HL-60 (cell line): ENCODE measurements at regions not wholly inside any gene's neighbourhood (a gene's known extent, or its start where the extent isn't known, plus 50 kb on each side); places are given as distances from the start of the nearest gene placed in this dataset.
"Not testable (repeated sequence)": the region's sequence is repeated elsewhere in the genome, so short reads cannot be mapped to it uniquely, and the experiment has no call there.

ENCODE experiments used
- DNase-seq, 2 experiments: peaks; one replicate each; pipeline ENCODE4 v3.0.0-alpha.2; 2010 to 2020; ENCODE audit warnings: low read depth in 1 of 2, low spot score in 1 of 2
- H3K27ac ChIP-seq: fragments of 250-450 bp; sonication (Bioruptor Pico); replicated peaks from 2 replicates; pipeline ENCODE4 v1.5.1; 2020; ENCODE audit warnings: mild to moderate bottlenecking, moderate library complexity
- H3K27me3 ChIP-seq: fragments of 250-450 bp; sonication (Bioruptor Pico); 2 replicates; pipeline ENCODE4 v1.5.1; 2021; ENCODE audit warnings: mild to moderate bottlenecking, moderate library complexity; ENCODE audit not compliant: insufficient read depth, poor library complexity, severe bottlenecking
- H3K4me3 ChIP-seq: replicated peaks from 2 replicates; pipeline ENCODE4 v1.5.1; 2011; ENCODE audit warnings: mild to moderate bottlenecking, control low read depth, low read length; ENCODE audit not compliant: insufficient read depth
- CTCF ChIP-seq: IDR thresholded peaks from one replicate; pipeline ENCODE4 v1.5.1; 2011; ENCODE audit warnings: low read length, control low read depth, inconsistent platforms; ENCODE audit not compliant: insufficient read depth
- GABPA ChIP-seq: IDR thresholded peaks from 2 replicates; pipeline ENCODE4 v1.6.1; 2012; ENCODE audit warnings: low read depth
- POLR2AphosphoS5 ChIP-seq: IDR thresholded peaks from 2 replicates; pipeline ENCODE4 v1.6.1; 2012; ENCODE audit warnings: low read depth
- REST ChIP-seq: IDR thresholded peaks from 2 replicates; pipeline ENCODE4 v1.6.1; 2012; ENCODE audit warnings: low read depth; ENCODE audit not compliant: insufficient replicate concordance
- SPI1 ChIP-seq: IDR thresholded peaks from 2 replicates; pipeline ENCODE4 v1.6.1; 2012; ENCODE audit warnings: low read depth, mild to moderate bottlenecking, borderline replicate concordance

GRCh38 chr14:37841039-37841438 is 245.6 kb downstream of the TTC6 start:
- not testable (repeated sequence) for H3K4me3 ChIP-seq, H3K27me3 ChIP-seq, DNase-seq, H3K27ac ChIP-seq

- no peak for DNase-seq
These were observed 246.7 kb downstream of the TTC6 start for GRCh38 chr14:37842106-37842505.

GRCh38 chr14:37843954-37844607 is 248.7 kb downstream of the TTC6 start:
- Histone ChIP-seq H3K27me3 (no peaks in the 10 kb centered on the region), H3K27ac (no peak overlapping the region), H3K4me3 (no peak overlapping the region)
- no peak for TF ChIP-seq CTCF
- no peak for DNase-seq

More at GRCh38 chr14:37842106-37842505, 246.7 kb downstream of the TTC6 start:
- Histone ChIP-seq H3K27ac (no peak overlapping the region), H3K27me3 (no peaks in the 10 kb centered on the region), H3K4me3 (no peak overlapping the region)
- no peak for TF ChIP-seq GABPA
- no peak for TF ChIP-seq CTCF
- no peak for TF ChIP-seq POLR2AphosphoS5
- no peak for TF ChIP-seq REST
- no peak for TF ChIP-seq SPI1

GRCh38 chr14:37844614-37845013 is 249.2 kb downstream of the TTC6 start:
- Histone ChIP-seq H3K27me3 (no peaks in the 10 kb centered on the region), H3K4me3 (no peak overlapping the region), H3K27ac (no peak overlapping the region)
- no peak for DNase-seq
- TF ChIP-seq GABPA (no peak), SPI1 (no peak), POLR2AphosphoS5 (no peak), CTCF (no peak), REST (no peak)
